ENCODE measurements at regions not wholly inside any gene's neighbourhood (a gene's known extent, or its start where the extent isn't known, plus 50 kb on each side); places are given as distances from the start of the nearest gene placed in this dataset.
"Not testable (repeated sequence)": the region's sequence is repeated elsewhere in the genome, so short reads cannot be mapped to it uniquely, and the experiment has no call there.

DNA sequence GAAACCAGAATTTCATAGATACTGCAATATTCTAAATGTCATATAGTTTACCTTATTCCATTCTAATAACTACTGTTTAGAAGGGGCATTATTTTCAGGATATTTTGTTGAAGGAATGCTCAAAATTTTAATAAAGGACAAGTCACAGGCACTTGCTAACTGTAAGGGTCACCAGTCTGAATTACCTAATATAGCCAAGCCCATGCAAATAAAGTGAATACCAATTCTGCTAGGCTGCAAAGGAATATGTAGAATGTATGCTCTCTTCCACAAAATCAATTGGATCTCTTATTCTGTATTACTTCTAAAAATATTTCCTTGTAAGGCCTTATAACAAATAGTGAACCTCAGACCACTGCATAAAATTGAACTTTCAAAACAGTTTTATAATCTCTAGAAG is 52.3 kb upstream of the FAT4 start:
- Histone ChIP-seq H3K9ac (ENCODE audit: low read length) (no peak overlapping the region), H3K4me1 (ENCODE audit: control insufficient read depth, low read depth, low read length) (peaks cover 9% of the 10 kb centered on the region), H3K36me3 (ENCODE audit: control insufficient read depth, low read depth, low read length) (no peaks in the 10 kb centered on the region), H3K9me3 (ENCODE audit: control insufficient read depth, low read depth, low read length) (no peaks in the 10 kb centered on the region), H3K27ac (ENCODE audit: low read length) (no peak overlapping the region), H3K4me3 (ENCODE audit: low read length) (no peak overlapping the region), H3K27me3 (ENCODE audit: control insufficient read depth, insufficient read depth, low read length) (no peaks in the 10 kb centered on the region)

DNA sequence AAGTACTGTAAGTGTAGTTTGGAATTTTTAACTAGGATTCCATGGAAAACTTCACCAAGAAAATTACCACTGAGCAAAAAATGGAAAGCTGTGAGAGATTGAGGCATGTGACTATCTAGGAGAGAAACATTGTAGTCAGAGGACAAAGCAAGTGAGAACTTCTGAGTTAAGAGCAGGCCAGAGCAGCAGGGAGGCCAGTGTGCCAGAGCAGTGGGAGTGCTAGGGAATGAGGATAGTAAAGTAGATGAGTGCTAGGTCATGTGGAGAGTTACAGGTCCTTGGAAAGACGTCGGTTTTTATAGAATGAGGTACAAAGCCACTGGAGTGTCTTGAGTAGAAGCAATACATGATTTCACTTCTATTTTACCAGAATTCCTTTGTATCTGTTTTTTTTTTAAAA is 52.7 kb upstream of the FAT4 start:
- Histone ChIP-seq H3K27ac (ENCODE audit: low read length) (no peak overlapping the region), H3K4me3 (ENCODE audit: low read length) (no peak overlapping the region), H3K27me3 (ENCODE audit: control insufficient read depth, insufficient read depth, low read length) (no peaks in the 10 kb centered on the region), H3K9ac (ENCODE audit: low read length) (no peak overlapping the region), H3K36me3 (ENCODE audit: control insufficient read depth, low read depth, low read length) (no peaks in the 10 kb centered on the region), H3K4me1 (ENCODE audit: control insufficient read depth, low read depth, low read length) (peaks cover 5% of the 10 kb centered on the region), H3K9me3 (ENCODE audit: control insufficient read depth, low read depth, low read length) (no peaks in the 10 kb centered on the region)

DNA sequence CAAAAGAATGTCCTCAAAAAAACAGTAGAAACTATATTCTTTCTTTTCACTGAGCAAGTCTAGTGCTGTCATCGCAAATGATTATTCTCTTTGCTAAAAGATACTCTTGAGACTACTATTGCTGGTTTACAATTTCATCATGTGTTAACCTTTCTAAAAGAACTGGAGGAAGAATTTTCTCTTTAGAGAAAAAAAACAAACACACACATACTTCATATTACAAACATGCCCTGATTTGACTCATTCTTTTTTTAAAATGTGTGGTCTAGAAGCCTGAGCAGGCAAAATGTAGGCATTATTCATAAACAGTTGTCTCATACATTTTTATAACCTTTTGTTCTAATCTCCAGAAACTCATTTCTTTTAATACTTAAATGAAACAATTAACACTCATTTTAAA is 60.6 kb upstream of the FAT4 start:
- no peak overlapping the region for H3K27ac ChIP-seq (ENCODE audit: low read length)
- H3K27me3 ChIP-seq (ENCODE audit: control insufficient read depth, insufficient read depth, low read length) = no peaks in the 10 kb centered on the region
- no peak overlapping the region for H3K9ac ChIP-seq (ENCODE audit: low read length)
- peaks cover 5% of the 10 kb centered on the region for H3K4me1 ChIP-seq (ENCODE audit: control insufficient read depth, low read depth, low read length)
- H3K9me3 ChIP-seq (ENCODE audit: control insufficient read depth, low read depth, low read length) = no peaks in the 10 kb centered on the region
- no peaks in the 10 kb centered on the region for H3K36me3 ChIP-seq (ENCODE audit: control insufficient read depth, low read depth, low read length)
- no peak overlapping the region for H3K4me3 ChIP-seq (ENCODE audit: low read length)

DNA sequence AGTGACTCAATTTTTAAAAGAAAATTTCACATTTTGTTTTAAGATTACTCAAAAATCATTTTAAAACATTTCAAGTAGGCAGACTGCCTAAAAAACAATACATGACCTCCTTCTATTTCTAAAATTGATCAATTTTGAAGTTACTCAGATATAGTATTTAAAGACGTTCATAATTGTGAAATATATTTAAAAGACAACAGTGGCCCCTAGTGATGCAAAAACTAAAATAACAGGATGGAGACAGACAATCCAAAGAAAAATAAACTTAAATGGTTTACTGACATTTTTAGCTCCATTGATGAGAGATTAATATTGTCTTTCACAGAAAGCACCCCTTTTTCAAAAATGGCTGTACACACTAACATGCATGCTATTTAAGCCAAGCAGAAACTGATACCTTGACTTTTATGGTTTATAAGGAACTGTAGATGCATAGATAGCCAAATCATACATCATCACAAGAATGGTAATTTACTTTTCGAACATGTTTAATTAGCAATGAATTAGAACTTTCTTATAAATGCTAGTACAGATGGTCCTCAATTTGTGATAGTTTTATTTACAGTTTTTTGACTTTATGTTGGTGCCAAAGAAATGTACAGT is 69.8 kb upstream of the FAT4 start:
- H3K27ac ChIP-seq (ENCODE audit: low read length) = no peak overlapping the region
- H3K9ac ChIP-seq (ENCODE audit: low read length) = no peak overlapping the region

DNA sequence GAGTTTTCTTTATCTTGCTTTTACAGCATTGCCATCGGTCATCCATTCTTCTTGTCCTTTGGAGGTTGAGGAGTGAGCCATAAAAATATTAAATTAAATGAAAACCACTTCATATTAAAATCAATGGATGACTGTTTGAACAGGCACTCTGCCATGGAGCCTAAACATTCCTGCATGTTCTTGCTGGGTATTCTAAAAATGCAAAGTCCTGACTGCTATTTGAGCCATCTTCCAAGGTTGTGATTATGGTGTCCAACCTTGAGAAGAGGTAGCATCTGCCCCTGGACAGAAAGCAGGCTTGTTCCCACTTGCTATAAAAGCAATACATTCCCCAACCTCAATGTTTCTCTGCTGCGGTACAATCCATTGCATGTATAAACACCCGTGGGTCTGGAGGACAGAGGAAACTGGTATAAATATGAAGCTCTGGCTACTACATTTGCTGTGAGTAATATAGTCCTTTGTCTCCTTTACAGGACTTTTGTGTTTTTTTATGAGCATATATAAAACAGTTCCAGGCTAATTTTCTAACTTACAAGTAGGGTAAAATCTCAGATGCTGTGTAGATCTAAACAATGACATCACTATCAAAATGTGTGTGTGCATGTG is 70.9 kb upstream of the FAT4 start:
- Histone ChIP-seq H3K27me3 (ENCODE audit: control insufficient read depth, insufficient read depth, low read length) (no peaks in the 10 kb centered on the region), H3K9me3 (ENCODE audit: control insufficient read depth, low read depth, low read length) (no peaks in the 10 kb centered on the region), H3K4me1 (ENCODE audit: control insufficient read depth, low read depth, low read length) (no peaks in the 10 kb centered on the region), H3K9ac (ENCODE audit: low read length) (no peak overlapping the region), H3K27ac (ENCODE audit: low read length) (no peak overlapping the region), H3K36me3 (ENCODE audit: control insufficient read depth, low read depth, low read length) (no peaks in the 10 kb centered on the region), H3K4me3 (ENCODE audit: low read length) (no peak overlapping the region)

More for the DNA sequence above, 69.8 kb upstream of the FAT4 start:
- H3K36me3 ChIP-seq (ENCODE audit: control insufficient read depth, low read depth, low read length) = no peaks in the 10 kb centered on the region
- no peak overlapping the region for H3K4me3 ChIP-seq (ENCODE audit: low read length)
- no peaks in the 10 kb centered on the region for H3K27me3 ChIP-seq (ENCODE audit: control insufficient read depth, insufficient read depth, low read length)
- no peaks in the 10 kb centered on the region for H3K9me3 ChIP-seq (ENCODE audit: control insufficient read depth, low read depth, low read length)
- no peaks in the 10 kb centered on the region for H3K4me1 ChIP-seq (ENCODE audit: control insufficient read depth, low read depth, low read length)

DNA sequence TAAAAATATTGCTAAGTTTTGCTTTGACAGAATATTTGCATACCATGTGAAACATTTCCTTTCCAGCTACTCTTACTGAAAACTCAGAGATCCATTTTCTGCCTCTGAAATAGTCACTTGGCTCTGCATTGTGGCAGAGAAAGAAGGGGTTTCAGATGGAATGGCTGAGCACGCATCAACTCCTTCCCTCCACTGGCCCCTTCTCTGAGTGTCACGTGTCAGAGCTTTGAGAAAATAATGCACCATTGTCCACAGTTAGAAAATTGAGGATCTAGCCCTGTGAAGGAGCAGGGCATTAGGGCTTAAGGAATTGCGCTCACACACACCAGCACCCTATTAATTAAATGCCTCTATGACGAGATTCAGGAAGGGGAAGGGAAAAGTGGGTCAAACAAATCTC is 78.8 kb upstream of the FAT4 start:
- Histone ChIP-seq H3K4me3 (ENCODE audit: low read length) (no peak overlapping the region), H3K9me3 (ENCODE audit: control insufficient read depth, low read depth, low read length) (no peaks in the 10 kb centered on the region), H3K9ac (ENCODE audit: low read length) (no peak overlapping the region), H3K36me3 (ENCODE audit: control insufficient read depth, low read depth, low read length) (no peaks in the 10 kb centered on the region), H3K27ac (ENCODE audit: low read length) (no peak overlapping the region), H3K4me1 (ENCODE audit: control insufficient read depth, low read depth, low read length) (no peaks in the 10 kb centered on the region), H3K27me3 (ENCODE audit: control insufficient read depth, insufficient read depth, low read length) (no peaks in the 10 kb centered on the region)

DNA sequence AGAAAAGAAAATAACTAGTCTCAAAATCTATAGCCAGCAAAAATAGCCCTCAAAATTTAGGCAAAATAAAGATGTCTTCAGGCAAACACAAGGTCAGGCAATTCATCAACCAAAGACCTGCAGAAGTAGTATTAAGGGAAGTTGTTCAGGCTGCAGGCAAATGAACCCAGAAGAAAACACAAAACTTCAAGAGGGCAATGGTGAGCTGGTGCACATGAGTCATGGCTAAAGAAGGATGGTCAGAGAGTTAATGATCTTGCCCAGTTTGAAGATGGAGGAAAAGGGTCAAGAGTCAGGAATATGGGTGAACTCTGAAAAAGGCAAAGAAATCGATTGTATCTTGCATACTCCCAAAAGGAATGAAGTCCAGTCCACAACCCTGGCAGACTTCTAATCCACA is 83.1 kb upstream of the FAT4 start:
- Histone ChIP-seq H3K36me3 (ENCODE audit: control insufficient read depth, low read depth, low read length) (no peaks in the 10 kb centered on the region), H3K4me3 (ENCODE audit: low read length) (no peak overlapping the region), H3K9ac (ENCODE audit: low read length) (no peak overlapping the region), H3K27ac (ENCODE audit: low read length) (no peak overlapping the region), H3K9me3 (ENCODE audit: control insufficient read depth, low read depth, low read length) (no peaks in the 10 kb centered on the region), H3K27me3 (ENCODE audit: control insufficient read depth, insufficient read depth, low read length) (no peaks in the 10 kb centered on the region), H3K4me1 (ENCODE audit: control insufficient read depth, low read depth, low read length) (no peaks in the 10 kb centered on the region)

DNA sequence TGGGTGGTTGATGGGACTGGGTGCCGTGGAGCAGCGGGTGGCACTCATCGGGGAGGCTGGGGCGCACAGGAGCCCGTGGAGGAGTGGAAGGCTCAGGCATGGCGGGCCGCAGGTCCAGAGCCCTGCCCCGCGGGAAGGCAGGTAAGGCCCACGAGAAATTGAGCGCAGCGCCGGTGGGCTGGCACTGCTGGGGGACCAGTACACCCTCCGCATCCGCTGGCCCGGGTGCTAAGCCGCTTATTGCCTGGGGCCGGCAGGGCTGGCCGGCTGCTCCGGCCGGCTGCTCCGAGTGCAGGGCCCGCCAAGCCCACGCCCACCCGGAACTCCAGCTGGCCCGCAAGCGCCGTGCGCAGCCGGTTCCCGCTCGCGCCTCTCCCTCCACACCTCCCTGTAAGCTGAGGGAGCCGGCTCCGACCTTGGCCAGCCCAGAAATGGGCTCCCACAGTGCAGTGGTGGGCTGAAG is 85.1 kb upstream of the FAT4 start:
- no peak overlapping the region for H3K27ac ChIP-seq (ENCODE audit: low read length)

DNA sequence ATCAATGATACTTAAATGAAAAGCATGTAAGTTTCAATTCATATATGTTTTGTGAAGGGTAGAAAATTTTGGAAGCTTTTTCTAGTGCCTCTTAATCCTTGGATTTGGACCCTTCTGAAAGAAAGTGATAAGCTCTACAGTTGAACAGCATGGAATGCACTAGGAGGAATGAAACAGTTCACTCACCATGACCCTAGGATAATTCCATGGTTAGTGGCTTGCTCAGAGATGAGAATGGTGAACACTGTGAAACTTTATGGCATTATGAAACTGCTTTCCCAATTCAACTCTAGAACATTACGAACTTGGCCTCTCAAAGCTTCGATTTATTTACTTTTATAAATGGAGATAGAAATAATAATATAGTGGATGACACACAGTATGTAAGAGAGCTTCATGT is 88.9 kb upstream of the FAT4 start:
- no peak overlapping the region for H3K9ac ChIP-seq (ENCODE audit: low read length)
- no peaks in the 10 kb centered on the region for H3K9me3 ChIP-seq (ENCODE audit: control insufficient read depth, low read depth, low read length)
- no peaks in the 10 kb centered on the region for H3K4me1 ChIP-seq (ENCODE audit: control insufficient read depth, low read depth, low read length)
- H3K27ac ChIP-seq (ENCODE audit: low read length) = no peak overlapping the region
- no peak overlapping the region for H3K4me3 ChIP-seq (ENCODE audit: low read length)
- H3K36me3 ChIP-seq (ENCODE audit: control insufficient read depth, low read depth, low read length) = no peaks in the 10 kb centered on the region
- no peaks in the 10 kb centered on the region for H3K27me3 ChIP-seq (ENCODE audit: control insufficient read depth, insufficient read depth, low read length)

More for the DNA sequence above, 85.1 kb upstream of the FAT4 start:
- H3K9me3 ChIP-seq (ENCODE audit: control insufficient read depth, low read depth, low read length) = no peaks in the 10 kb centered on the region
- H3K4me3 ChIP-seq (ENCODE audit: low read length) = no peak overlapping the region
- no peaks in the 10 kb centered on the region for H3K36me3 ChIP-seq (ENCODE audit: control insufficient read depth, low read depth, low read length)
- H3K4me1 ChIP-seq (ENCODE audit: control insufficient read depth, low read depth, low read length) = no peaks in the 10 kb centered on the region
- H3K9ac ChIP-seq (ENCODE audit: low read length) = no peak overlapping the region
- no peaks in the 10 kb centered on the region for H3K27me3 ChIP-seq (ENCODE audit: control insufficient read depth, insufficient read depth, low read length)

DNA sequence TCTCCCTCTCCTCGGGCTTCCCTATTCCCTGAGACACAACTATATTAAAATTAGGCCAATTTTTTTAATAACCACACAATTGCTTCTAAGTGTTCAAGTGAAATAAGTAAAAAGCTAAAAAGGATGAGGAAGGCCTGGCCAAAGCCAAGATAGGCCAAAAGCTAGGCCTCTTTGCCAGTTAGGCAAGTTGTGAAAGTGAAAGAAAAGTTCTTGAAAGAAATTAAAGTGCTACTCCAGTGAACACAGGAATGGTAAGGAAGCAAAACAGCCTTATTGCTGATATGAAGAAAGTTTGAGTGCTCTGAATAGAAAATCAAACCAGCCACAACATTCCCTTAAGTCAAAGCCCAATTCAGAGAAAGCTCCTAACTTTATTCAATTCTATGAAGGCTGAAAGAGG is 114.2 kb upstream of the FAT4 start:
- no peaks in the 10 kb centered on the region for H3K4me1 ChIP-seq (ENCODE audit: control insufficient read depth, low read depth, low read length)
- no peaks in the 10 kb centered on the region for H3K36me3 ChIP-seq (ENCODE audit: control insufficient read depth, low read depth, low read length)
- no peak overlapping the region for H3K27ac ChIP-seq (ENCODE audit: low read length)
- no peaks in the 10 kb centered on the region for H3K27me3 ChIP-seq (ENCODE audit: control insufficient read depth, insufficient read depth, low read length)
- no peaks in the 10 kb centered on the region for H3K9me3 ChIP-seq (ENCODE audit: control insufficient read depth, low read depth, low read length)
- no peak overlapping the region for H3K4me3 ChIP-seq (ENCODE audit: low read length)
- no peak overlapping the region for H3K9ac ChIP-seq (ENCODE audit: low read length)

DNA sequence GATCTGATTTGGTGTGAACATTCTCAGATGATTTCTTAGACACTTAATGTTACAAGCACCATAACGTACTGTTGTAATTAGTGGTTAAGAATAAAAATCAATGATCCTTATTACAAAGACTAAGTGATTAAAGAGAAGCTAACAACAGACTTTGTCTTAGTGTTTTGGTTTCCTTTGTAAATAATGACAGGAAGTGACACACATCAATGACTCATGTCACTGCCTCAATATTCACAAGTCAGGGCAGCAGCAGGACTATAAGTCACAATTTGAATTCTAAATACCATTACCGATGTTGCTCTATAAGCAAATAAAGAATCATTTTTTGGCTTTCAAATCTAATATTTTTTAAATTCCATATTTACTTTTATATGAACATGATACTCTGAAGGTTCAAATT is 115.8 kb upstream of the FAT4 start:
- no peaks in the 10 kb centered on the region for H3K27me3 ChIP-seq (ENCODE audit: control insufficient read depth, insufficient read depth, low read length)
- no peak overlapping the region for H3K4me3 ChIP-seq (ENCODE audit: low read length)
- H3K36me3 ChIP-seq (ENCODE audit: control insufficient read depth, low read depth, low read length) = no peaks in the 10 kb centered on the region
- no peak overlapping the region for H3K27ac ChIP-seq (ENCODE audit: low read length)
- H3K9me3 ChIP-seq (ENCODE audit: control insufficient read depth, low read depth, low read length) = no peaks in the 10 kb centered on the region
- no peak overlapping the region for H3K9ac ChIP-seq (ENCODE audit: low read length)
- H3K4me1 ChIP-seq (ENCODE audit: control insufficient read depth, low read depth, low read length) = no peaks in the 10 kb centered on the region

DNA sequence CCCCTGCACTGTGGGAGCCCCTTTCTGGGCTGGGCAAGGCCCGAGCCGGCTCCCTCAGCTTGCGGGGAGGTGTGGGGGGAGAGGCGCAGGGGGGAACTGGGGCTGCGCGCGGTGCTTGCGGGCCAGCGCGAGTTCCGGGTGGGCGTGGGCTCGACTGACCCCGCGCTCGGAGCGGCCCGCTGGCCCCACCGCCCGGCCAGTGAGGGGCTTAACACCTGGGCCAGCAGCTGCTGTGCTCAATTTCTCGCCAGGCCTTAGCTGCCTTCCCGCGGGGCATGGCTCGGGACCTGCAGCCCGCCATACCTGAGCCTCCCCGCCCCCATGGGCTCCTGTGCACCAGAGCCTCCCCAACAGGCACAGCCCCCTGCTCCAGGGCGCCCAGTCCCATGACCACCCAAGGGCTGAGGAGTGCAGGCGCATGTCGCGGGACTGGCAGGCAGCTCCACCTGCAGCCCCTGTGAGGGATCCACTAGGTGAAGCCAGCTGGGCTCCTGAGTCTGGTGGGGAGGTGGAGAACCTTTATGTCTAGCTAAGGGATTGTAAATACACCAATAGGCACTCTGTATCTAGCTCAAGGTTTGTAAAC is 122.8 kb upstream of the FAT4 start:
- not testable (repeated sequence) for H3K9ac ChIP-seq (ENCODE audit: low read length); H3K36me3 ChIP-seq (ENCODE audit: control insufficient read depth, low read depth, low read length); H3K27ac ChIP-seq (ENCODE audit: low read length)

More for the DNA sequence above, 122.8 kb upstream of the FAT4 start:
- not testable (repeated sequence) for H3K4me1 ChIP-seq (ENCODE audit: control insufficient read depth, low read depth, low read length); H3K9me3 ChIP-seq (ENCODE audit: control insufficient read depth, low read depth, low read length); H3K27me3 ChIP-seq (ENCODE audit: control insufficient read depth, insufficient read depth, low read length); H3K4me3 ChIP-seq (ENCODE audit: low read length)
